AG09309 (cell line): ENCODE measurements at regions not wholly inside any gene's neighbourhood (a gene's known extent, or its start where the extent isn't known, plus 50 kb on each side); places are given as distances from the start of the nearest gene placed in this dataset.

Source experiments
- DNase-seq: peaks from one replicate; pipeline ENCODE4 v3.0.0-alpha.2; 2010; ENCODE audit warnings: low read depth
- H3K4me3 ChIP-seq: 2 replicates; pipeline ENCODE4 v1.5.1; 2011; ENCODE audit warnings: mild to moderate bottlenecking, low read depth, low read length, moderate library complexity; ENCODE audit not compliant: control insufficient read depth
- CTCF ChIP-seq: IDR thresholded peaks from 2 replicates; pipeline ENCODE4 v1.5.1; 2011; ENCODE audit warnings: mild to moderate bottlenecking, low read depth, low read length, inconsistent platforms; ENCODE audit not compliant: insufficient read depth, control insufficient read depth; ENCODE audit errors: missing control alignments

- no peak overlapping the region for H3K4me3 ChIP-seq
- TF ChIP-seq CTCF: no peak
- DNase-seq: no peak
Measured at GRCh38 chr10:130471486-130471885, 335.3 kb downstream of the GLRX3 start.

- no peak overlapping the region for H3K4me3 ChIP-seq
- TF ChIP-seq CTCF: no peak
- no peak for DNase-seq
Measured at GRCh38 chr10:130472236-130472635, 336.0 kb downstream of the GLRX3 start.

GRCh38 chr10:130474591-130474990 lies 338.4 kb downstream of the GLRX3 start:
- no peak overlapping the region for H3K4me3 ChIP-seq
- no peak for TF ChIP-seq CTCF
- DNase-seq: no peak

- no peak overlapping the region for H3K4me3 ChIP-seq
- no peak for TF ChIP-seq CTCF
- no peak for DNase-seq
Measured at GRCh38 chr10:130477360-130477759, 341.2 kb downstream of the GLRX3 start.

- TF ChIP-seq CTCF: no peak
- no peak for DNase-seq
- H3K4me3 ChIP-seq: no peak overlapping the region
Measured at GRCh38 chr10:130479146-130479545, 343.0 kb downstream of the GLRX3 start.

GRCh38 chr10:130479926-130480325 lies 343.7 kb downstream of the GLRX3 start:
- no peak for DNase-seq
- no peak for TF ChIP-seq CTCF
- H3K4me3 ChIP-seq: no peak overlapping the region

GRCh38 chr10:130480491-130480890 lies 344.3 kb downstream of the GLRX3 start:
- no peak for DNase-seq

More at GRCh38 chr10:130480491-130480890, 344.3 kb downstream of the GLRX3 start:
- H3K4me3 ChIP-seq: no peak overlapping the region
- no peak for TF ChIP-seq CTCF
